ENCODE measurements at regions not wholly inside any gene's neighbourhood (a gene's known extent, or its start where the extent isn't known, plus 50 kb on each side); places are given as distances from the start of the nearest gene placed in this dataset.

GRCh38 chr7:136053689-136054485, 76.7 kb upstream of the MTPN start:
- Histone ChIP-seq H4K5ac (ENCODE audit: insufficient read length, low read depth, low read length) (no peak overlapping the region), H3K14ac (ENCODE audit: insufficient read depth, low read length) (no peak overlapping the region), H3K4me1 (ENCODE audit: insufficient read depth, low read length) (no peaks in the 10 kb centered on the region), H2AFZ (ENCODE audit: low read length) (no peak overlapping the region), H3K4me2 (ENCODE audit: insufficient read depth, insufficient read length, low read length) (no peak overlapping the region), H4K20me1 (ENCODE audit: control insufficient read depth, insufficient read depth, insufficient read length) (no peaks in the 10 kb centered on the region), H3K79me1 (ENCODE audit: insufficient read depth, low read depth, low read length, poor library complexity, severe bottlenecking) (no peaks in the 10 kb centered on the region), H2BK20ac (ENCODE audit: low read depth, low read length, poor library complexity, severe bottlenecking) (no peak overlapping the region), H4K8ac (replicated peaks; ENCODE audit: insufficient read length, low read depth, low read length) (no peak overlapping the region), H3K23ac (ENCODE audit: insufficient read length, low read depth, low read length) (no peak overlapping the region), H2BK5ac (ENCODE audit: insufficient read length, low read length) (no peak overlapping the region), H3K27ac (ENCODE audit: insufficient read length, low read depth, low read length) (no peak overlapping the region), H2BK15ac (ENCODE audit: low read depth, low read length) (no peak overlapping the region), H3K27me3 (ENCODE audit: insufficient read depth, low read length) (no peaks in the 10 kb centered on the region), H2BK120ac (ENCODE audit: low read depth, low read length, poor library complexity, severe bottlenecking) (no peak overlapping the region), H3K18ac (ENCODE audit: insufficient read length, low read depth, low read length) (no peak overlapping the region), H3K9ac (ENCODE audit: extremely low read depth, insufficient read length, low read length) (no peak overlapping the region), H2AK5ac (ENCODE audit: insufficient read length, low read length) (no peak overlapping the region), H3K79me2 (ENCODE audit: insufficient read depth, low read length) (no peaks in the 10 kb centered on the region), H3T11ph (ENCODE audit: low read length) (no peak overlapping the region), H3K9me3 (ENCODE audit: control insufficient read depth, low read depth, low read length) (no peaks in the 10 kb centered on the region), H4K91ac (ENCODE audit: insufficient read length, low read depth, low read length) (no peak overlapping the region), H3K56ac (ENCODE audit: insufficient read length, low read depth, low read length) (no peak overlapping the region), H3K23me2 (ENCODE audit: insufficient read length, low read depth, low read length, poor library complexity, severe bottlenecking) (no peaks in the 10 kb centered on the region), H2BK12ac (ENCODE audit: insufficient read length, low read depth, low read length) (no peak overlapping the region), H3K4ac (ENCODE audit: low read depth, low read length) (no peak overlapping the region)
- TF ChIP-seq, protein P1, sequence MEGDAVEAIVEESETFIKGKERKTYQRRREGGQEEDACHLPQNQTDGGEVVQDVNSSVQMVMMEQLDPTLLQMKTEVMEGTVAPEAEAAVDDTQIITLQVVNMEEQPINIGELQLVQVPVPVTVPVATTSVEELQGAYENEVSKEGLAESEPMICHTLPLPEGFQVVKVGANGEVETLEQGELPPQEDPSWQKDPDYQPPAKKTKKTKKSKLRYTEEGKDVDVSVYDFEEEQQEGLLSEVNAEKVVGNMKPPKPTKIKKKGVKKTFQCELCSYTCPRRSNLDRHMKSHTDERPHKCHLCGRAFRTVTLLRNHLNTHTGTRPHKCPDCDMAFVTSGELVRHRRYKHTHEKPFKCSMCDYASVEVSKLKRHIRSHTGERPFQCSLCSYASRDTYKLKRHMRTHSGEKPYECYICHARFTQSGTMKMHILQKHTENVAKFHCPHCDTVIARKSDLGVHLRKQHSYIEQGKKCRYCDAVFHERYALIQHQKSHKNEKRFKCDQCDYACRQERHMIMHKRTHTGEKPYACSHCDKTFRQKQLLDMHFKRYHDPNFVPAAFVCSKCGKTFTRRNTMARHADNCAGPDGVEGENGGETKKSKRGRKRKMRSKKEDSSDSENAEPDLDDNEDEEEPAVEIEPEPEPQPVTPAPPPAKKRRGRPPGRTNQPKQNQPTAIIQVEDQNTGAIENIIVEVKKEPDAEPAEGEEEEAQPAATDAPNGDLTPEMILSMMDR (conservative IDR thresholded peaks at IDR 0.05): no peak
- WGBS (ENCODE audit: extremely low coverage, insufficient read length, low lambda C conversion rate): no CpG with 5 or more reads among the region's 6 CpGs
- Mint-ChIP-seq H3K27me3 (ENCODE audit: low read depth) (no peaks in the 10 kb centered on the region), H3K4me3 (no peak overlapping the region), H3K4me1 (peaks cover 0 to 4% of the 10 kb centered on the region in 2 experiments; a peak in 1 of 4 replicates), H3K36me3 (ENCODE audit: insufficient read depth in 1 of 3, low read depth in 3 of 3) (no peaks in the 10 kb centered on the region), H3K9me3 (peaks cover 3% of the 10 kb centered on the region in 2 experiments; a peak in 2 of 5 replicates), H3K27ac (no peak overlapping the region)
- no peak for DNase-seq
